ENCODE measurements at regions not wholly inside any gene's neighbourhood (a gene's known extent, or its start where the extent isn't known, plus 50 kb on each side); places are given as distances from the start of the nearest gene placed in this dataset.

DNA sequence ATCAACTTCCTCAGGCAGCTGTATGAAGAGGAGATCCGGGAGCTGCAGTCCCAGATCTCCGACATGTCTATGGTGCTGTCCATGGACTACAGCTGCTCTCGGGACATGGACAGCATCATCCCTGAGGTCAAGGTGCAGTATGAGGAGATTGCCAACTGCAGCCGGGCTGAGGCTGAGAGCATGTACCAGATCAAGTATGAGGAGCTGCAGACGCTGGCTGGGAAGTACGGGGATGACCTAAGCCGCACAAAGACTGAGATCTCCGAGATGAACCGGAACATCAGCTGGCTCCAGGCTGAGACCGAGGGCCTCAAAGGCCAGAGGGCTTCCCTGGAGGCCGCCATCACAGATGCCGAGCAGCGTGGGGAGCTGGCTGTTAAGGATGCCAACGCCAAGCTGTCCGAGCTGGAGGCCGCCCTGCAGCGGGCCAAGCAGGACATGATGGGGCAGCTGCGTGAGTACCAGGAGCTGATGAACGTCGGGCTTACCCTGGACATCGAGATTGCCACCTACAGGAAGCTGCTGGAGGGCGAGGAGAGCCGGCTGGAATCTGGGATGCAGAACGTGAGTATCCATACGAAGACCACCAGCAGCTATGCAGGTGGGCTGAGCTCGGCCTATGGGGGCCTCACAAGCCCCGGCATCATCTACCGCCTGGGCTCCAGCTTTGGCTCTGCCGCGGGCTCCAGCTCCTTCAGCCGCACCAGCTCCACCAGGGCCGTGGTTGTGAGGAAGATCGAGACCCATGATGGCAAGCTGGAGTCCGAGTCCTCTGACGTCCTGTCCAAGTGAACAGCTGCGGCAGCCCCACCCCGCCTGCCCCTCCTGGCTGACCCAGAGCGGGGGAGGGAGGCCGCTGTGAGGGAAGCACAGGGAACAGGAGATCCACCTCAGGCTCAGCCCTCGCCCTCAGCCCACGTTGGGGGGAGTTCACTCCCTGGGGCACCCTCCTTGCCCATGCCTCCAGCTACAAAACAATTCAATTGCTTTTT is 84.0 kb downstream of the SEC61B start:
- Histone ChIP-seq H3K4me1 (replicated peaks in 1 of 2; ENCODE audit: control insufficient read depth in 2 of 2, insufficient read depth in 2 of 2, low read length in 2 of 2) (peaks cover 10 to 14% of the 10 kb centered on the region in 2 experiments), H3K79me2 (ENCODE audit: control insufficient read depth, insufficient read depth, low read length) (no peaks in the 10 kb centered on the region), H3K27me3 (ENCODE audit: control insufficient read depth in 2 of 2, insufficient read depth in 2 of 2, low read length in 2 of 2) (peaks cover 0 to 22% of the 10 kb centered on the region in 2 experiments; a peak in 2 of 5 replicates), H3K9me1 (ENCODE audit: control insufficient read depth, insufficient read depth, low read length) (no peaks in the 10 kb centered on the region), H3K4me3 (no peak overlapping the region), H2AFZ (ENCODE audit: low read depth, low read length) (peak overlapping the region; percentile 40; the same call in 1 of the 2 replicates), H3K9ac (ENCODE audit: insufficient read depth in 1 of 2, low read depth in 2 of 2, low read length in 2 of 2) (peak overlapping the region in 1 of 2 experiments; percentile 72; a peak in 2 of 4 replicates), H3K36me3 (ENCODE audit: control insufficient read depth, insufficient read depth, low read length) (no peaks in the 10 kb centered on the region), H3K27ac (ENCODE audit: extremely low read depth, low read depth, low read length) (no peak overlapping the region), H3K9me3 (replicated peaks; ENCODE audit: control insufficient read depth, insufficient read depth, low read depth, low read length) (no peaks in the 10 kb centered on the region), H4K20me1 (replicated peaks; ENCODE audit: control insufficient read depth, insufficient read depth, low read length) (no peaks in the 10 kb centered on the region), H3K4me2 (ENCODE audit: insufficient read depth, low read length) (peak overlapping the region; percentile 20; the same call in 1 of the 2 replicates)
- no peak for FAIRE-seq
- ChIA-PET CTCF (ENCODE audit: low intra/inter-chr PET ratio) (interaction anchor here (0.7 kb wide), 1 partner anchor 141 kb away, joined by 3 read pairs; no protein-coding TSS in a partner anchor), POLR2A (interaction anchor here (0.7 kb wide), 3 partner anchors 10 to 459 kb away, joined by 3 read pairs; no protein-coding TSS in a partner anchor)
- no peak for DNase-seq (ENCODE audit: extremely low read depth in 1 of 4, low spot score in 3 of 4)
- in situ Hi-C loops (cut with MboI): no loop called here
- peak; percentile 21; the same call in 2 of the 3 replicates for ATAC-seq
- 5% methylated on average over 41 of the region's 41 CpGs for WGBS (ENCODE audit: insufficient coverage, low coverage, missing lambda C conversion rate)
- intact Hi-C loops (cut with micrococcal nuclease): no loop called here
- BruUV-seq (replicated peaks): no TSS peak
- TF ChIP-seq, protein P1, sequence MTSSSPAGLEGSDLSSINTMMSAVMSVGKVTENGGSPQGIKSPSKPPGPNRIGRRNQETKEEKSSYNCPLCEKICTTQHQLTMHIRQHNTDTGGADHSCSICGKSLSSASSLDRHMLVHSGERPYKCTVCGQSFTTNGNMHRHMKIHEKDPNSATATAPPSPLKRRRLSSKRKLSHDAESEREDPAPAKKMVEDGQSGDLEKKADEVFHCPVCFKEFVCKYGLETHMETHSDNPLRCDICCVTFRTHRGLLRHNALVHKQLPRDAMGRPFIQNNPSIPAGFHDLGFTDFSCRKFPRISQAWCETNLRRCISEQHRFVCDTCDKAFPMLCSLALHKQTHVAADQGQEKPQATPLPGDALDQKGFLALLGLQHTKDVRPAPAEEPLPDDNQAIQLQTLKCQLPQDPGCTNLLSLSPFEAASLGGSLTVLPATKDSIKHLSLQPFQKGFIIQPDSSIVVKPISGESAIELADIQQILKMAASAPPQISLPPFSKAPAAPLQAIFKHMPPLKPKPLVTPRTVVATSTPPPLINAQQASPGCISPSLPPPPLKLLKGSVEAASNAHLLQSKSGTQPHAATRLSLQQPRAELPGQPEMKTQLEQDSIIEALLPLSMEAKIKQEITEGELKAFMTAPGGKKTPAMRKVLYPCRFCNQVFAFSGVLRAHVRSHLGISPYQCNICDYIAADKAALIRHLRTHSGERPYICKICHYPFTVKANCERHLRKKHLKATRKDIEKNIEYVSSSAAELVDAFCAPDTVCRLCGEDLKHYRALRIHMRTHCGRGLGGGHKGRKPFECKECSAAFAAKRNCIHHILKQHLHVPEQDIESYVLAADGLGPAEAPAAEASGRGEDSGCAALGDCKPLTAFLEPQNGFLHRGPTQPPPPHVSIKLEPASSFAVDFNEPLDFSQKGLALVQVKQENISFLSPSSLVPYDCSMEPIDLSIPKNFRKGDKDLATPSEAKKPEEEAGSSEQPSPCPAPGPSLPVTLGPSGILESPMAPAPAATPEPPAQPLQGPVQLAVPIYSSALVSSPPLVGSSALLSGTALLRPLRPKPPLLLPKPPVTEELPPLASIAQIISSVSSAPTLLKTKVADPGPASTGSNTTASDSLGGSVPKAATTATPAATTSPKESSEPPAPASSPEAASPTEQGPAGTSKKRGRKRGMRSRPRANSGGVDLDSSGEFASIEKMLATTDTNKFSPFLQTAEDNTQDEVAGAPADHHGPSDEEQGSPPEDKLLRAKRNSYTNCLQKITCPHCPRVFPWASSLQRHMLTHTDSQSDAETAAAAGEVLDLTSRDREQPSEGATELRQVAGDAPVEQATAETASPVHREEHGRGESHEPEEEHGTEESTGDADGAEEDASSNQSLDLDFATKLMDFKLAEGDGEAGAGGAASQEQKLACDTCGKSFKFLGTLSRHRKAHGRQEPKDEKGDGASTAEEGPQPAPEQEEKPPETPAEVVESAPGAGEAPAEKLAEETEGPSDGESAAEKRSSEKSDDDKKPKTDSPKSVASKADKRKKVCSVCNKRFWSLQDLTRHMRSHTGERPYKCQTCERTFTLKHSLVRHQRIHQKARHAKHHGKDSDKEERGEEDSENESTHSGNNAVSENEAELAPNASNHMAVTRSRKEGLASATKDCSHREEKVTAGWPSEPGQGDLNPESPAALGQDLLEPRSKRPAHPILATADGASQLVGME (CRISPR knock-in tag; IDR thresholded peaks at IDR 0.05): no peak
- TF ChIP-seq ZNF274 (IDR thresholded peaks at IDR 0.05; ENCODE audit: borderline replicate concordance, low read depth, low read length): no peak
- TF ChIP-seq, protein P2, sequence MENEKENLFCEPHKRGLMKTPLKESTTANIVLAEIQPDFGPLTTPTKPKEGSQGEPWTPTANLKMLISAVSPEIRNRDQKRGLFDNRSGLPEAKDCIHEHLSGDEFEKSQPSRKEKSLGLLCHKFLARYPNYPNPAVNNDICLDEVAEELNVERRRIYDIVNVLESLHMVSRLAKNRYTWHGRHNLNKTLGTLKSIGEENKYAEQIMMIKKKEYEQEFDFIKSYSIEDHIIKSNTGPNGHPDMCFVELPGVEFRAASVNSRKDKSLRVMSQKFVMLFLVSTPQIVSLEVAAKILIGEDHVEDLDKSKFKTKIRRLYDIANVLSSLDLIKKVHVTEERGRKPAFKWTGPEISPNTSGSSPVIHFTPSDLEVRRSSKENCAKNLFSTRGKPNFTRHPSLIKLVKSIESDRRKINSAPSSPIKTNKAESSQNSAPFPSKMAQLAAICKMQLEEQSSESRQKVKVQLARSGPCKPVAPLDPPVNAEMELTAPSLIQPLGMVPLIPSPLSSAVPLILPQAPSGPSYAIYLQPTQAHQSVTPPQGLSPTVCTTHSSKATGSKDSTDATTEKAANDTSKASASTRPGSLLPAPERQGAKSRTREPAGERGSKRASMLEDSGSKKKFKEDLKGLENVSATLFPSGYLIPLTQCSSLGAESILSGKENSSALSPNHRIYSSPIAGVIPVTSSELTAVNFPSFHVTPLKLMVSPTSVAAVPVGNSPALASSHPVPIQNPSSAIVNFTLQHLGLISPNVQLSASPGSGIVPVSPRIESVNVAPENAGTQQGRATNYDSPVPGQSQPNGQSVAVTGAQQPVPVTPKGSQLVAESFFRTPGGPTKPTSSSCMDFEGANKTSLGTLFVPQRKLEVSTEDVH (IDR thresholded peaks at IDR 0.05; ENCODE audit: low read depth, partially characterized antibody): no peak
- no peak for TF ChIP-seq TAL1 (IDR thresholded peaks at IDR 0.05)
- TF ChIP-seq SIN3A (IDR thresholded peaks at IDR 0.05; ENCODE audit: borderline replicate concordance in 2 of 2, control insufficient read depth in 1 of 2, low read depth in 2 of 2, low read length in 2 of 2): no peak
- no peak for TF ChIP-seq ZC3H4 (CRISPR knock-in tag; IDR thresholded peaks at IDR 0.05; ENCODE audit: borderline replicate concordance)
- TF ChIP-seq PYGO2 (tag; IDR thresholded peaks at IDR 0.05): no peak
- TF ChIP-seq, protein P3, sequence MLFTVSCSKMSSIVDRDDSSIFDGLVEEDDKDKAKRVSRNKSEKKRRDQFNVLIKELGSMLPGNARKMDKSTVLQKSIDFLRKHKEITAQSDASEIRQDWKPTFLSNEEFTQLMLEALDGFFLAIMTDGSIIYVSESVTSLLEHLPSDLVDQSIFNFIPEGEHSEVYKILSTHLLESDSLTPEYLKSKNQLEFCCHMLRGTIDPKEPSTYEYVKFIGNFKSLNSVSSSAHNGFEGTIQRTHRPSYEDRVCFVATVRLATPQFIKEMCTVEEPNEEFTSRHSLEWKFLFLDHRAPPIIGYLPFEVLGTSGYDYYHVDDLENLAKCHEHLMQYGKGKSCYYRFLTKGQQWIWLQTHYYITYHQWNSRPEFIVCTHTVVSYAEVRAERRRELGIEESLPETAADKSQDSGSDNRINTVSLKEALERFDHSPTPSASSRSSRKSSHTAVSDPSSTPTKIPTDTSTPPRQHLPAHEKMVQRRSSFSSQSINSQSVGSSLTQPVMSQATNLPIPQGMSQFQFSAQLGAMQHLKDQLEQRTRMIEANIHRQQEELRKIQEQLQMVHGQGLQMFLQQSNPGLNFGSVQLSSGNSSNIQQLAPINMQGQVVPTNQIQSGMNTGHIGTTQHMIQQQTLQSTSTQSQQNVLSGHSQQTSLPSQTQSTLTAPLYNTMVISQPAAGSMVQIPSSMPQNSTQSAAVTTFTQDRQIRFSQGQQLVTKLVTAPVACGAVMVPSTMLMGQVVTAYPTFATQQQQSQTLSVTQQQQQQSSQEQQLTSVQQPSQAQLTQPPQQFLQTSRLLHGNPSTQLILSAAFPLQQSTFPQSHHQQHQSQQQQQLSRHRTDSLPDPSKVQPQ (CRISPR knock-in tag; IDR thresholded peaks at IDR 0.05; ENCODE audit: borderline replicate concordance): no peak
